CD4-positive, CD25-positive, alpha-beta regulatory T cell (primary cell): ENCODE measurements at regions not wholly inside any gene's neighbourhood (a gene's known extent, or its start where the extent isn't known, plus 50 kb on each side); places are given as distances from the start of the nearest gene placed in this dataset.
"Not testable (repeated sequence)": the region's sequence is repeated elsewhere in the genome, so short reads cannot be mapped to it uniquely, and the experiment has no call there.

Source experiments
- ATAC-seq, 2 donors: fragments of 150-1000 bp; cut with Tn5 transposase; one replicate each; pipeline ENCODE4 v1.10.0; 2021; ENCODE audit warnings: low read depth in 2 of 2, moderate number of reproducible peaks in 2 of 2, moderate library complexity in 1 of 2
- DNase-seq, 3 donors: peaks; one replicate each; pipeline versions ENCODE4 v3.0.0 to v3.0.0-alpha.2; 2012 to 2022; ENCODE audit warnings: mixed read lengths in 1 of 3
- H3K27ac ChIP-seq: one replicate; pipeline ENCODE4 v1.7.0; 2013; ENCODE audit warnings: mild to moderate bottlenecking, low read length; ENCODE audit not compliant: insufficient read depth, poor library complexity, severe bottlenecking
- H3K27me3 ChIP-seq: one replicate; pipeline ENCODE4 v1.7.0; 2013; ENCODE audit warnings: low read length; ENCODE audit not compliant: control insufficient read depth, insufficient read depth
- H3K36me3 ChIP-seq: one replicate; pipeline ENCODE4 v1.7.0; 2013; ENCODE audit warnings: mild to moderate bottlenecking, low read length, moderate library complexity; ENCODE audit not compliant: control insufficient read depth, insufficient read depth
- H3K4me1 ChIP-seq: 2 replicates; pipeline ENCODE4 v1.7.0; 2013; ENCODE audit warnings: mild to moderate bottlenecking, low read length; ENCODE audit not compliant: insufficient read depth, control insufficient read depth, poor library complexity, severe bottlenecking
- H3K4me3 ChIP-seq: one replicate; pipeline ENCODE4 v1.7.0; 2013; ENCODE audit warnings: low read depth, mild to moderate bottlenecking, low read length, moderate library complexity
- H3K9me3 ChIP-seq, 2 experiments: 1 replicate in 1 of 2; 2 replicates in 1 of 2; pipeline ENCODE4 v1.7.0; 2013; ENCODE audit warnings: low read length in 2 of 2, mild to moderate bottlenecking in 1 of 2, moderate library complexity in 1 of 2; ENCODE audit not compliant: control insufficient read depth in 2 of 2
- H3K27ac Mint-ChIP-seq, 3 donors: one replicate each; pipeline ENCODE4 v1.8.0; 2020 to 2022; ENCODE audit warnings: mild to moderate bottlenecking in 3 of 3, mixed read lengths in 3 of 3, moderate library complexity in 2 of 3
- H3K27me3 Mint-ChIP-seq: one replicate; pipeline ENCODE4 v1.8.0; 2022; ENCODE audit warnings: mild to moderate bottlenecking, mixed read lengths
- H3K36me3 Mint-ChIP-seq: one replicate; pipeline ENCODE4 v1.8.0; 2020; ENCODE audit warnings: mixed read lengths
- H3K4me1 Mint-ChIP-seq, 4 donors: one replicate each; pipeline ENCODE4 v1.8.0; 2020 to 2022; ENCODE audit warnings: mixed read lengths in 4 of 4, mild to moderate bottlenecking in 1 of 4
- H3K4me3 Mint-ChIP-seq, 4 donors: one replicate each; pipeline ENCODE4 v1.8.0; 2020 to 2022; ENCODE audit warnings: mild to moderate bottlenecking in 4 of 4, mixed read lengths in 4 of 4, moderate library complexity in 3 of 4
- H3K9me3 Mint-ChIP-seq, 7 donors: one replicate each; pipeline ENCODE4 v1.8.0; 2020 to 2022; ENCODE audit warnings: mixed read lengths in 7 of 7, mild to moderate bottlenecking in 3 of 7, moderate library complexity in 2 of 7

- Mint-ChIP-seq H3K4me3 (no peak overlapping the region), H3K9me3 (peaks cover 0 to 2% (median 0%) of the 10 kb centered on the region in 7 donors), H3K4me1 (no peaks in the 10 kb centered on the region), H3K27me3 (no peaks in the 10 kb centered on the region), H3K36me3 (no peaks in the 10 kb centered on the region), H3K27ac (no peak overlapping the region)
- Histone ChIP-seq H3K27me3 (no peaks in the 10 kb centered on the region), H3K4me3 (no peak overlapping the region), H3K9me3 (no peaks in the 10 kb centered on the region), H3K36me3 (no peaks in the 10 kb centered on the region), H3K27ac (no peak overlapping the region), H3K4me1 (no peaks in the 10 kb centered on the region)
- ATAC-seq (no peak), DNase-seq (no peak)
These were observed 95.9 kb upstream of the RHOBTB1 start for GRCh38 chr10:61039868-61040267.

- H3K4me3 Mint-ChIP-seq, DNase-seq, H3K4me1 Mint-ChIP-seq, H3K9me3 ChIP-seq, H3K27ac ChIP-seq, H3K36me3 ChIP-seq, H3K9me3 Mint-ChIP-seq, H3K4me1 ChIP-seq, ATAC-seq, H3K27me3 Mint-ChIP-seq, H3K36me3 Mint-ChIP-seq, H3K4me3 ChIP-seq, H3K27me3 ChIP-seq: not testable (repeated sequence)
- H3K27ac Mint-ChIP-seq, result peak overlapping the region in 1 of 3 donors; percentile 27
These were observed 93.4 kb upstream of the RHOBTB1 start for GRCh38 chr10:61037261-61037830.

- H3K27me3 ChIP-seq, DNase-seq, H3K4me1 ChIP-seq, H3K36me3 Mint-ChIP-seq, H3K4me1 Mint-ChIP-seq, H3K27me3 Mint-ChIP-seq, H3K4me3 ChIP-seq, H3K9me3 Mint-ChIP-seq, ATAC-seq, H3K4me3 Mint-ChIP-seq, H3K27ac Mint-ChIP-seq, H3K36me3 ChIP-seq, H3K27ac ChIP-seq, H3K9me3 ChIP-seq: not testable (repeated sequence)
These were observed 92.2 kb upstream of the RHOBTB1 start for GRCh38 chr10:61036148-61036547.

DNA sequence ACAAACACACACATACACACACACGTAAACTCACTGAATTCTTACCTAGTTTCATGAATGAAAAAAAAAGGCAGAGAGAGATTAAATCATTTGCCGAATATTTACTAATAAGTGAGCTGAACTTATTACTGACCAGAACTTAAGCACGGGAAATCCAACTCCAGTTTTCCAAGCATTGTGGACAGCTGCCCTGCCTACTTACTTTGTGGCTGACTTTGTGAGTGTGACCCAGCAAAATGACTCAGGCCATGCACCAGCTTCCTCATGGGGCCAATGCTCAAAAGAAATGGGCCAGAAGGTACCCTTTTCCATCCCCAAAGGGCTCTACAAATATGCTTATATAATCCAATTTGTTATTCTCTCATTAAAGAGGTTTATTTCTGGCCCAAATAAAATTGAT is 87.4 kb upstream of the RHOBTB1 start:
- Histone ChIP-seq H3K4me3 (no peak overlapping the region), H3K36me3 (no peaks in the 10 kb centered on the region), H3K4me1 (no peaks in the 10 kb centered on the region), H3K27ac (no peak overlapping the region), H3K9me3 (no peaks in the 10 kb centered on the region), H3K27me3 (no peaks in the 10 kb centered on the region)
- Mint-ChIP-seq H3K27me3 (no peaks in the 10 kb centered on the region), H3K4me3 (no peak overlapping the region), H3K9me3 (peaks cover 0 to 4% (median 0%) of the 10 kb centered on the region in 7 donors), H3K4me1 (no peaks in the 10 kb centered on the region), H3K27ac (no peak overlapping the region), H3K36me3 (no peaks in the 10 kb centered on the region)
- ATAC-seq (no peak), DNase-seq (no peak)

DNA sequence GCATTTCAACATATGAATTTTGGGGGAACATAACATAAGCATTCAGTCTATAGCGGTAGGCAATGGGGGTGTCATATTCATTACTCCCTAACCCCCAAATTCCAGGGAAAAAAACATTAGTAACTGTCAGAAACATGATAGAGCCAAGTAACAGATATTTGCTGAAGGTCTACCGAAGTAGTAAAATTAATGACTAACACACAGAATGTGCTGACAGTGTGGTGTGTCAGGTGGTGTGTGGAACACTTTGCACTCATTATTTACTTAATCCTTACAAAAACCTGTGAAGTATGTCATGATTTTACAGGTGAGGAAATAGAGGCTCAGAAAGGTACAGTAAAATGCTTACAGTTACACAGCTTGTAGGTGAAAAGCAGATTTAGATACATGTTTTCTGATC is 85.4 kb upstream of the RHOBTB1 start:
- Histone ChIP-seq H3K27me3 (no peaks in the 10 kb centered on the region), H3K27ac (no peak overlapping the region), H3K4me3 (no peak overlapping the region), H3K9me3 (no peaks in the 10 kb centered on the region), H3K4me1 (no peaks in the 10 kb centered on the region), H3K36me3 (no peaks in the 10 kb centered on the region)
- DNase-seq (no peak), ATAC-seq (no peak)
- Mint-ChIP-seq H3K27ac (no peak overlapping the region), H3K4me3 (no peak overlapping the region), H3K27me3 (no peaks in the 10 kb centered on the region), H3K4me1 (no peaks in the 10 kb centered on the region), H3K9me3 (peaks cover 0 to 4% (median 0%) of the 10 kb centered on the region in 7 donors), H3K36me3 (no peaks in the 10 kb centered on the region)

DNA sequence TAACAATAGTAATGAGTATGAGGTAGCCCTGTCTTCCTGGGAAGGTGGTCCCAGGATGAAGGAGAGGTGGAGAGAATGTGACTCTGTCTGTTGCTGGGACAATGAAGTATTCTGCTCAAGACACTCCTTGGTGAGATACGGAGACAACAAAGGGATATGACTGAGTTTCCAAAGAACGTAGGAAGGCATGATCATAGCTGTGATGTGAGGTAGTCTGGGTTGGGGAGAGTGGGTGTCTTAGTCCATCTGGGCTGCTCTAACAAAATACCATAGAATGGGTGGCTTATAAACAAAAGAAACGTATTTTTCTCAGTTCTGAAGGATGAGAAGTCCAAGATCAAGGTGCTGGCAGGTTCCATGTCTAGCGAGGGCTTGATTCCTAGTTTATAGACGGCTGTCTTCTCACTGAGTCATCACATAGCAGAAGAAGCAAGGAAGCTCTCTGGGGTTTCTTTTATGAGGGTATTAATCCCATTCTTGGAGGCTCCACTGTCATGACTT is 84.9 kb upstream of the RHOBTB1 start:
- H3K27me3 Mint-ChIP-seq, result no peaks in the 10 kb centered on the region
- ATAC-seq (no peak), DNase-seq (no peak)
- H3K36me3 Mint-ChIP-seq, result no peaks in the 10 kb centered on the region
- no peaks in the 10 kb centered on the region for H3K36me3 ChIP-seq
- no peaks in the 10 kb centered on the region for H3K27me3 ChIP-seq
- no peak overlapping the region for H3K27ac Mint-ChIP-seq
- H3K4me1 ChIP-seq, result no peaks in the 10 kb centered on the region
- no peak overlapping the region for H3K4me3 ChIP-seq
- no peak overlapping the region for H3K4me3 Mint-ChIP-seq
- peaks cover 0 to 3% (median 1%) of the 10 kb centered on the region in 7 donors for H3K9me3 Mint-ChIP-seq
- no peaks in the 10 kb centered on the region for H3K4me1 Mint-ChIP-seq
- H3K9me3 ChIP-seq, result no peaks in the 10 kb centered on the region
- H3K27ac ChIP-seq, result no peak overlapping the region

- no peaks in the 10 kb centered on the region for H3K4me1 Mint-ChIP-seq
These were observed 80.8 kb upstream of the RHOBTB1 start for GRCh38 chr10:61024856-61025201.

GRCh38 chr10:61024151-61024855 is 80.3 kb upstream of the RHOBTB1 start:
- no peaks in the 10 kb centered on the region for H3K27me3 Mint-ChIP-seq
- peaks cover 0 to 3% (median 0%) of the 10 kb centered on the region in 7 donors for H3K9me3 Mint-ChIP-seq
- Histone ChIP-seq H3K4me3 (no peak overlapping the region), H3K9me3 (no peaks in the 10 kb centered on the region), H3K27me3 (no peaks in the 10 kb centered on the region), H3K27ac (no peak overlapping the region), H3K36me3 (no peaks in the 10 kb centered on the region), H3K4me1 (no peaks in the 10 kb centered on the region)
- no peak overlapping the region for H3K27ac Mint-ChIP-seq
- no peaks in the 10 kb centered on the region for H3K4me1 Mint-ChIP-seq
- ATAC-seq, result no peak
- DNase-seq, result no peak
- no peaks in the 10 kb centered on the region for H3K36me3 Mint-ChIP-seq
- H3K4me3 Mint-ChIP-seq, result no peak overlapping the region

More at GRCh38 chr10:61024856-61025201, 80.8 kb upstream of the RHOBTB1 start:
- H3K4me1 ChIP-seq, result no peaks in the 10 kb centered on the region
- H3K9me3 ChIP-seq, result no peaks in the 10 kb centered on the region
- H3K36me3 ChIP-seq, result no peaks in the 10 kb centered on the region
- H3K4me3 Mint-ChIP-seq, result no peak overlapping the region
- H3K36me3 Mint-ChIP-seq, result no peaks in the 10 kb centered on the region
- DNase-seq (no peak), ATAC-seq (no peak)
- peaks cover 0 to 3% (median 0%) of the 10 kb centered on the region in 7 donors for H3K9me3 Mint-ChIP-seq
- H3K27ac Mint-ChIP-seq, result no peak overlapping the region
- H3K4me3 ChIP-seq, result no peak overlapping the region
- H3K27me3 Mint-ChIP-seq, result no peaks in the 10 kb centered on the region
- H3K27ac ChIP-seq, result no peak overlapping the region
- no peaks in the 10 kb centered on the region for H3K27me3 ChIP-seq
